ENCODE measurements at regions not wholly inside any gene's neighbourhood (a gene's known extent, or its start where the extent isn't known, plus 50 kb on each side); places are given as distances from the start of the nearest gene placed in this dataset.

GRCh38 chr12:77243345-77243744, 178.0 kb upstream of the E2F7 start:
- CTCF ChIA-PET: no interaction called here
- DNase-seq: no peak
- no peaks in the 10 kb centered on the region for H3K27me3 Mint-ChIP-seq (ENCODE audit: low read depth)
- intact Hi-C loops (cut with micrococcal nuclease): no loop called here
- H3K4me1 Mint-ChIP-seq (ENCODE audit: low read depth): no peaks in the 10 kb centered on the region
- H3K36me3 Mint-ChIP-seq (ENCODE audit: low read depth): no peaks in the 10 kb centered on the region
- H3K27ac Mint-ChIP-seq: no peak overlapping the region
- H3K4me3 Mint-ChIP-seq: no peak overlapping the region
- H3K9me3 Mint-ChIP-seq: no peaks in the 10 kb centered on the region

GRCh38 chr12:77239617-77240016, 174.2 kb upstream of the E2F7 start:
- Mint-ChIP-seq H3K4me3 (no peak overlapping the region), H3K27ac (no peak overlapping the region), H3K9me3 (no peaks in the 10 kb centered on the region), H3K4me1 (ENCODE audit: low read depth) (no peaks in the 10 kb centered on the region), H3K27me3 (ENCODE audit: low read depth) (peaks cover 2% of the 10 kb centered on the region), H3K36me3 (ENCODE audit: low read depth) (no peaks in the 10 kb centered on the region)
- CTCF ChIA-PET: no interaction called here
- intact Hi-C loops (cut with micrococcal nuclease): no loop called here
- no peak for DNase-seq

GRCh38 chr12:77238335-77238734, 173.0 kb upstream of the E2F7 start:
- no peak for DNase-seq
- no peaks in the 10 kb centered on the region for H3K4me1 Mint-ChIP-seq (ENCODE audit: low read depth)
- no peaks in the 10 kb centered on the region for H3K9me3 Mint-ChIP-seq
- H3K27ac Mint-ChIP-seq: no peak overlapping the region
- peaks cover 4% of the 10 kb centered on the region for H3K27me3 Mint-ChIP-seq (ENCODE audit: low read depth)
- no peak overlapping the region for H3K4me3 Mint-ChIP-seq
- intact Hi-C loops (cut with micrococcal nuclease): no loop called here
- CTCF ChIA-PET: no interaction called here
- H3K36me3 Mint-ChIP-seq (ENCODE audit: low read depth): no peaks in the 10 kb centered on the region

GRCh38 chr12:77237896-77238295, 172.5 kb upstream of the E2F7 start:
- CTCF ChIA-PET: no interaction called here
- Mint-ChIP-seq H3K27me3 (ENCODE audit: low read depth) (peaks cover 4% of the 10 kb centered on the region), H3K4me3 (no peak overlapping the region), H3K36me3 (ENCODE audit: low read depth) (no peaks in the 10 kb centered on the region), H3K9me3 (no peaks in the 10 kb centered on the region), H3K27ac (no peak overlapping the region), H3K4me1 (ENCODE audit: low read depth) (no peaks in the 10 kb centered on the region)
- intact Hi-C loops (cut with micrococcal nuclease): no loop called here
- DNase-seq: no peak

- H3K27ac Mint-ChIP-seq: no peak overlapping the region
- no peaks in the 10 kb centered on the region for H3K9me3 Mint-ChIP-seq
- intact Hi-C loops (cut with micrococcal nuclease): no loop called here
- CTCF ChIA-PET: no interaction called here
- H3K36me3 Mint-ChIP-seq (ENCODE audit: low read depth): no peaks in the 10 kb centered on the region
- no peak overlapping the region for H3K4me3 Mint-ChIP-seq
- no peaks in the 10 kb centered on the region for H3K4me1 Mint-ChIP-seq (ENCODE audit: low read depth)
- H3K27me3 Mint-ChIP-seq (ENCODE audit: low read depth): peaks cover 4% of the 10 kb centered on the region
- no peak for DNase-seq
Measured at GRCh38 chr12:77236066-77236465, 170.7 kb upstream of the E2F7 start.

- no peaks in the 10 kb centered on the region for H3K9me3 Mint-ChIP-seq
- no peak overlapping the region for H3K4me3 Mint-ChIP-seq
- intact Hi-C loops (cut with micrococcal nuclease): no loop called here
- H3K36me3 Mint-ChIP-seq (ENCODE audit: low read depth): no peaks in the 10 kb centered on the region
- no peaks in the 10 kb centered on the region for H3K4me1 Mint-ChIP-seq (ENCODE audit: low read depth)
- peaks cover 4% of the 10 kb centered on the region for H3K27me3 Mint-ChIP-seq (ENCODE audit: low read depth)
- CTCF ChIA-PET: no interaction called here
- H3K27ac Mint-ChIP-seq: no peak overlapping the region
- no peak for DNase-seq
Measured at GRCh38 chr12:77232045-77232444, 166.7 kb upstream of the E2F7 start.

- Mint-ChIP-seq H3K36me3 (ENCODE audit: low read depth) (no peaks in the 10 kb centered on the region), H3K9me3 (no peaks in the 10 kb centered on the region)
- CTCF ChIA-PET: no interaction called here
Measured at GRCh38 chr12:77231501-77231918, 166.1 kb upstream of the E2F7 start.

GRCh38 chr12:77229640-77230442, 164.5 kb upstream of the E2F7 start:
- H3K27me3 Mint-ChIP-seq (ENCODE audit: low read depth): peaks cover 3% of the 10 kb centered on the region
- no peaks in the 10 kb centered on the region for H3K9me3 Mint-ChIP-seq
- intact Hi-C loops (cut with micrococcal nuclease): no loop called here
- no peak overlapping the region for H3K27ac Mint-ChIP-seq
- H3K4me1 Mint-ChIP-seq (ENCODE audit: low read depth): no peaks in the 10 kb centered on the region
- DNase-seq: no peak
- H3K4me3 Mint-ChIP-seq: no peak overlapping the region
- no peaks in the 10 kb centered on the region for H3K36me3 Mint-ChIP-seq (ENCODE audit: low read depth)
- CTCF ChIA-PET: no interaction called here

More at GRCh38 chr12:77231501-77231918, 166.1 kb upstream of the E2F7 start:
- Mint-ChIP-seq H3K4me3 (no peak overlapping the region), H3K27ac (no peak overlapping the region), H3K27me3 (ENCODE audit: low read depth) (peaks cover 4% of the 10 kb centered on the region), H3K4me1 (ENCODE audit: low read depth) (no peaks in the 10 kb centered on the region)
- intact Hi-C loops (cut with micrococcal nuclease): no loop called here
- DNase-seq: no peak

GRCh38 chr12:77228376-77228775, 163.0 kb upstream of the E2F7 start:
- intact Hi-C loops (cut with micrococcal nuclease): no loop called here

GRCh38 chr12:77226368-77226767, 161.0 kb upstream of the E2F7 start:
- Mint-ChIP-seq H3K4me3 (no peak overlapping the region), H3K9me3 (no peaks in the 10 kb centered on the region), H3K27me3 (ENCODE audit: low read depth) (no peaks in the 10 kb centered on the region), H3K36me3 (ENCODE audit: low read depth) (no peaks in the 10 kb centered on the region), H3K4me1 (ENCODE audit: low read depth) (no peaks in the 10 kb centered on the region), H3K27ac (no peak overlapping the region)
- DNase-seq: no peak
- intact Hi-C loops (cut with micrococcal nuclease): no loop called here
- CTCF ChIA-PET: no interaction called here

More at GRCh38 chr12:77228376-77228775, 163.0 kb upstream of the E2F7 start:
- CTCF ChIA-PET: no interaction called here
- no peaks in the 10 kb centered on the region for H3K36me3 Mint-ChIP-seq (ENCODE audit: low read depth)
- H3K27ac Mint-ChIP-seq: no peak overlapping the region
- no peak overlapping the region for H3K4me3 Mint-ChIP-seq
- no peaks in the 10 kb centered on the region for H3K9me3 Mint-ChIP-seq
- DNase-seq: no peak
- no peaks in the 10 kb centered on the region for H3K4me1 Mint-ChIP-seq (ENCODE audit: low read depth)
- H3K27me3 Mint-ChIP-seq (ENCODE audit: low read depth): no peaks in the 10 kb centered on the region

GRCh38 chr12:77225373-77225772, 160.0 kb upstream of the E2F7 start:
- Mint-ChIP-seq H3K36me3 (ENCODE audit: low read depth) (no peaks in the 10 kb centered on the region), H3K27ac (no peak overlapping the region), H3K9me3 (no peaks in the 10 kb centered on the region), H3K4me3 (no peak overlapping the region), H3K4me1 (ENCODE audit: low read depth) (no peaks in the 10 kb centered on the region), H3K27me3 (ENCODE audit: low read depth) (no peaks in the 10 kb centered on the region)
- no peak for DNase-seq
- CTCF ChIA-PET: interaction anchor here (0.6 kb wide), 1 partner anchor 1356 kb away, joined by 3 read pairs; no protein-coding TSS in a partner anchor
- intact Hi-C loops (cut with micrococcal nuclease): no loop called here

GRCh38 chr12:77224346-77224745, 159.0 kb upstream of the E2F7 start:
- H3K27me3 Mint-ChIP-seq (ENCODE audit: low read depth): no peaks in the 10 kb centered on the region
- no peak for DNase-seq
- H3K27ac Mint-ChIP-seq: no peak overlapping the region
- no peaks in the 10 kb centered on the region for H3K36me3 Mint-ChIP-seq (ENCODE audit: low read depth)
- H3K9me3 Mint-ChIP-seq: no peaks in the 10 kb centered on the region
- intact Hi-C loops (cut with micrococcal nuclease): no loop called here
- CTCF ChIA-PET: no interaction called here
- H3K4me3 Mint-ChIP-seq: no peak overlapping the region
- H3K4me1 Mint-ChIP-seq (ENCODE audit: low read depth): no peaks in the 10 kb centered on the region

GRCh38 chr12:77222336-77222735, 157.0 kb upstream of the E2F7 start:
- intact Hi-C loops (cut with micrococcal nuclease): no loop called here
- Mint-ChIP-seq H3K9me3 (no peaks in the 10 kb centered on the region), H3K4me3 (no peak overlapping the region), H3K4me1 (ENCODE audit: low read depth) (no peaks in the 10 kb centered on the region), H3K27ac (no peak overlapping the region), H3K27me3 (ENCODE audit: low read depth) (no peaks in the 10 kb centered on the region), H3K36me3 (ENCODE audit: low read depth) (no peaks in the 10 kb centered on the region)
- DNase-seq: no peak
- CTCF ChIA-PET: interaction anchor here (0.6 kb wide), 1 partner anchor 23 kb away, joined by 3 read pairs; no protein-coding TSS in a partner anchor
